Mesodermal cell (in vitro differentiated cells): ENCODE measurements at regions not wholly inside any gene's neighbourhood (a gene's known extent, or its start where the extent isn't known, plus 50 kb on each side); places are given as distances from the start of the nearest gene placed in this dataset.
A peak's percentile ranks its signal among the peaks of the same experiment; 100 is the strongest.
"Not testable (repeated sequence)": the region's sequence is repeated elsewhere in the genome, so short reads cannot be mapped to it uniquely, and the experiment has no call there.

Experiments
- H3K27ac ChIP-seq: 2 replicates; pipeline ENCODE4 v1.7.0; 2013; ENCODE audit warnings: mild to moderate bottlenecking, low read depth, low read length, moderate library complexity; ENCODE audit not compliant: severe bottlenecking
- H3K36me3 ChIP-seq: 2 replicates; pipeline ENCODE4 v1.7.1; 2013; ENCODE audit warnings: mild to moderate bottlenecking, low read length, moderate library complexity; ENCODE audit not compliant: control insufficient read depth, insufficient read depth
- H3K4me1 ChIP-seq: one replicate; pipeline ENCODE4 v1.7.1; 2013; ENCODE audit warnings: mild to moderate bottlenecking, low read length; ENCODE audit not compliant: insufficient read depth, control insufficient read depth, poor library complexity, severe bottlenecking
- H3K4me3 ChIP-seq: 2 replicates; pipeline ENCODE4 v1.7.0; 2013; ENCODE audit warnings: low read length, control low read depth, mild to moderate bottlenecking; ENCODE audit not compliant: insufficient read depth, poor library complexity, severe bottlenecking; ENCODE audit errors: extremely low read depth
- H3K9me3 ChIP-seq: 2 replicates; pipeline ENCODE4 v1.7.1; 2013; ENCODE audit warnings: mild to moderate bottlenecking, low read length, moderate library complexity; ENCODE audit not compliant: control insufficient read depth
- WGBS, 2 experiments: methylation state at CpG; one replicate each; pipeline ENCODE4 v1.1.5; 2013; ENCODE audit warnings: missing lambda C conversion rate in 2 of 2; ENCODE audit not compliant: insufficient coverage in 2 of 2; 5-methylcytosine and 5-hydroxymethylcytosine counted together

DNA sequence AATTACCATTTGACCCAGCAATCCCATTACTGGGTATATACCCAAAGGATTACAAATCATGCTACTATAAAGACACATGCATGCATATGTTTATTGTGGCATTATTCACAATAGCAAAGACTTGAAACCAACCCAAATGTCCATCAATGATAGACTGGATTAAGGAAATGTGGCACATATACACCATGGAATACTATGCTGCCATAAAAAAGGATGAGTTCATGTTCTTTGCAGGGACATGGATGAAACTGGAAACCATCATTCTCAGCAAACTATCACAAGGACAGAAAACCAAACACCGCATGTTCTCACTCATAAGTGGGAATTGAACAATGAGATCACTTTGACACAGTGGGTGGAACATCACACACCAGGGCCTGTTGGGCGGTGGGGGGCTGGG is 83.9 kb upstream of the MAP3K1 start:
- not testable (repeated sequence) for H3K27ac ChIP-seq, H3K4me1 ChIP-seq, H3K36me3 ChIP-seq, H3K9me3 ChIP-seq, H3K4me3 ChIP-seq
- WGBS, 2 experiments: 100% methylated on average over 1 of the region's 2 CpGs; no CpG with 5 or more reads in 1 of the 2 experiments

DNA sequence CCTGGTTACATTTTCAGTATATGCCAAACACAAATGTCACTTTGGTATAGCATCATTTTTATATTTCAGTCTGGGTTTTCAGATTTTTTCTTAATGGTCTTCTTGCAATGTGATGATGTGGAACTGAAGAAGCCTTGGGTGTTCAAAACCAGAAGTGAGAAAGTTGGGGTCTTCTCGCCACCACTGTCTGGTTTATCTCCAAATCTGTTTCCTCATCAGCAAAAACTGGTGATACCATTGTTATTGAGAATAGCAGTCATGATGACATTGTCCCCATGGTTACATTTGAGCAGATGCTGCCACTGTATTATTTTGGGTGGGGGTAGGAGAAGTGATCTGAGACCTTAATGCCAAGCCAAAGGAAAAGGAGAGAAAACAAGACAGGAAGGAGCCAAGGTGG is 85.9 kb upstream of the MAP3K1 start:
- 100% methylated on average over 1 of the region's 1 CpG; no CpG with 5 or more reads in 1 of the 2 experiments for whole genome bisulfite sequencing, 2 experiments

DNA sequence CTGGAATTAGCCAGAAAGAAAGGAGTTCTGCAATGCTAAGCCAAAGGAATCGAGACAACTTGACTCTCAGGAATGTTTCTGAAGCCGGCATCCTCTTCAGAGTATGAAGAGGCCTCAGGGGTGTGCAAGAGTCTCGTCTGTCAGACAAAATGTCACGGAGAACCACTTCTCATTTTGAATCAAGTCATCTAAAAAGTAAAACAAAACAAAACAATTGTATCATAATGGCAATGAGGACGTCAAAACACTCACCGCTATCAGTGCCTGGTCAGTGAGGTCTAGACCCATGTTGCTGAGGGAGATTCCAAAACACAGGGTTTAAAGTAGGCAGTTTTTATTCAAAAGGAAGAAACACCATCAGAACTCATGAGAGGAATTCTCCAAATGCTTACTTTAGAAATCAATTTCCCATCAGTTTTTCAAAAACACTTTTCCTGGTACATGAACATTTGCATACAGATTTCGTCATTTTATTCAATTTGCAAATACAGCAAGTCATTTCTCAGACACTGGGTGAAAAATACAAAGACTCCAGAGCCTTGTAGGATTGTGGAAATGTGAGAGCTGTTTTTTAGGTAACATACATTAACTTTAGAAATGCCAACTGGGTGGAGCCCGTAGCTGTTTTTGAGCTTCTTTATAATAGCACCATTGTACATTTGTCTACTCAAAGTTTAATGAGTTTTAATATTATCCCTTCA is 89.5 kb upstream of the MAP3K1 start:
- no peaks in the 10 kb centered on the region for H3K36me3 ChIP-seq
- no peaks in the 10 kb centered on the region for H3K9me3 ChIP-seq
- no peak overlapping the region for H3K27ac ChIP-seq
- no peak overlapping the region for H3K4me3 ChIP-seq
- 80 to 95% methylated on average over 3 to 4 of the region's 8 CpGs for WGBS, 2 experiments
- H3K4me1 ChIP-seq: no peaks in the 10 kb centered on the region

More for the DNA sequence above, 85.9 kb upstream of the MAP3K1 start:
- Histone ChIP-seq H3K4me1 (no peaks in the 10 kb centered on the region), H3K4me3 (no peak overlapping the region), H3K9me3 (no peaks in the 10 kb centered on the region), H3K36me3 (no peaks in the 10 kb centered on the region), H3K27ac (no peak overlapping the region)

DNA sequence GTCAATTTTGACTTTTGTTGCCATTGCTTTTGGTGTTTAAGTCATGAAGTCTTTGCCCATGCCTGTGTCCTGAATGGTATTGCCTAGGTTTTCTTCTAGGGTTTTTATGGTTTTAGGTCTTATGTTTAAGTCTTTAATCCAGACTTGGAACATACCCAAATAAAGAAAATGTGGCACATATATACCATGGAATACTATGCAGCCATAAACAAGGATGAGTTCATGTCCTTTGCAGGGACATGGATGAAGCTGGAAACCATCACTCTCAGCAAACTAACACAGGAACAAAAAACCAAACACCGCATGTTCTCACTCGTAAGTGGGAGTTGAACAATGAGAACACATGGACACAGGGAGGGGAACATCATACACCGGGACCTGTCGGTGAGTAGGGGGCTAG is 90.5 kb upstream of the MAP3K1 start:
- WGBS, 2 experiments: 91 to 100% methylated on average over 1 to 4 of the region's 4 CpGs
- H3K9me3 ChIP-seq, H3K27ac ChIP-seq, H3K36me3 ChIP-seq, H3K4me3 ChIP-seq, H3K4me1 ChIP-seq: not testable (repeated sequence)

DNA sequence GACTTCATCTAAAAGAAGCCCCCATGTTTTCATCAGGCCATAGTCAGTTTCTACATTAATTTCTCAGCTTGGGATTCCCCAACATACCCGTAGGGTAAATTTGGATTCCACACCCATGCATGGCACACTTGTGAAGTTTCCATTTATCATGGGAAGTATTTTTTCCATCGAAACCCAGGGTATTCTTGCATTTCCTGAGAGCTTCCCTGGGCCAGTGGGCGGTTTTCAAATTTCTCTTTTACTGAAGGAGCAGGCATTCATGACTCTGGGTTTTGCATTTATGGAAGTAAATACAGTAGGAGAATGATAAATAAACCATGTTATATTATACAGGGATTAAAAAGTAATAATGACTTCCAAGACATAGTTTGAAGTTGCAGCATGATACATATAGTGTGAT is 93.0 kb upstream of the MAP3K1 start:
- H3K4me1 ChIP-seq: peaks cover 4% of the 10 kb centered on the region
- H3K4me3 ChIP-seq: no peak overlapping the region
- 83 to 100% methylated on average over 1 to 2 of the region's 3 CpGs for WGBS, 2 experiments
- H3K27ac ChIP-seq: no peak overlapping the region
- H3K9me3 ChIP-seq: no peaks in the 10 kb centered on the region
- no peaks in the 10 kb centered on the region for H3K36me3 ChIP-seq

DNA sequence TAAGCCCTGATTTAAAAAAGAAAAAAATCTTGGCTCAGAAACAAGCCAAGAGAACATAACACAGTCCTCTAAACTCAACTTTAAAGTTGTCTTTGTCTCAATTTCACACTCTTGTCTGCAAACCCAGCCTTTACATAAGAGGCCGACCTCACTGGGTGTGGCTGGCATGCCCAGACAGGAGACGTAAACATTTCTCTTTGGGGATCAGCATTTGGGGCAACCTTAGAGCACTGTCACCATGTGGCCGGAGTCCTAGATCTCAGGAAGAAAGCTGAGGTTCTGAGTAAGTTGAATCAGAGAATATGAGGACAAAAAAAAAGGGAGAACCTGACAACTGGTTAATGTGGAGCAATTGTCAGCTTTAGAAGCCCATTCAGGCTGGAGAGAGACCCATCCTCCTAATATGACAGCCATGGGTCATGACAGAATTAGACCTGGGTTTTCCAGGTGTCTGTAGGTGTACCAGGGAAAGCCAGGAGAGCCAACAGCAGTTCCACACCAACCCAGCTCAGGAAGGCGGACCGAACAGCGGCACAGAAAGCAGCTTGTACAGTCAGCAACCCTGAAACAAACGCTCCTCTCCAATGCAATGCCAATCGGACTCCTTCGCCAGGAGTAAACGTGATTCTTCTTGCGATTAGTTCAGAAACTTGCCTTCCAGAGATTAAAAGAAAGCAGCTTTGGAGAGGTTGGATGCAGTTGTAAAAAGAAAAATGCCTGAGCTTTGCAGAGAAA is 97.9 kb upstream of the MAP3K1 start:
- no peaks in the 10 kb centered on the region for H3K9me3 ChIP-seq
- 89 to 98% methylated on average over 6 to 11 of the region's 11 CpGs for WGBS, 2 experiments
- no peak overlapping the region for H3K4me3 ChIP-seq
- no peaks in the 10 kb centered on the region for H3K36me3 ChIP-seq
- H3K4me1 ChIP-seq: peaks cover 18% of the 10 kb centered on the region
- no peak overlapping the region for H3K27ac ChIP-seq

DNA sequence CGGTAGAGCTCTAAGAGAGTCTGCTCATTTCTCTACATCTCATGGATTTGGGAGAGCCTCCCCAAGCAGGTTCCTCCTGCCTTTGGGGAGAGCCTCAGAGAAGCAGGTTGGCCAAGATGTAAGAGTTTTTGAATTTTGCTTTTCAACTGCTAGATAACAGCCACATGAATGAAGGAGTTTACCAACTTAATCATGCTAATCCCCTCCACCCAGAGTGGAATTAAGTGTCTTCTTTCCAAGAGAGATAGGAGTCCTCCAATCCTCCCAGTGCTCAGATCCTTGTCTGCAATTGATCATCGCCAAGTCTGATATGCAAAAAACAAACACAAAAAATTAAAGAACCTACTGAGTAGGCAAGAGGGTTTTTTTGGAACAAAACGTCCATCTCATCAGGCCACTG is 99.4 kb upstream of the MAP3K1 start:
- no peak overlapping the region for H3K4me3 ChIP-seq
- peaks cover 21% of the 10 kb centered on the region for H3K4me1 ChIP-seq
- WGBS, 2 experiments: 89 to 100% methylated on average over 1 of the region's 3 CpGs
- no peak overlapping the region for H3K27ac ChIP-seq
- H3K36me3 ChIP-seq: no peaks in the 10 kb centered on the region
- no peaks in the 10 kb centered on the region for H3K9me3 ChIP-seq

DNA sequence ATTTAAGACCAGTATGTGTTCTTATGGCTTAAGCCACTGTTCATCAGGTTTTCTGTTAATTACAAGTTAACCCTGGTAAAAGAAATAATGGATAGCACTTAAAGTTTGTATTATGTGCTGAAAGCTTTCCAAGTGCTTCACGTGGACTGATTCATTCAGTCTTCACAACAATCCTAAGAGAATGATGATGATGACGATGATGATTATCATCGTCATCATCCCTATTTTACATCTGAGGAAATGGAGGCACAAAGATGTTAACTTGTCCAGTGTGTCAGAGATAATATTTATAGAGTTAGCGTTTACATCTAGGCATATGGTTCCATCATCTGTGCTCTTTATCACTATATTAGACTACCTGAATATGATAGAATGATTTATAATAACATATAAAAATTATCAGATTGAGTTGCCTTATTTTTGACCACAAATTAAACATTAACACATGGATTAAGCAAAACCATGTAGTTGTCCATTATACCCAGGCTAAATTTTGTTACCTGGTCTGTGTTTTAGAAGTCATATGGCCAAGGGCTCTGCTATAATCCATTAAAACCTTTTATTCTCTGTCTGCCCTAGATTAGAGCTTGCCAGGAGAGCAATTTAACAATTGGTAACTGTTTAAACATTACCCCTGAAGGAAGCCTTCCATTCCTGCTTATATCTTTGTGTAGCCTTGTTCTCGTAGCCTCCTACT is 102.3 kb upstream of the MAP3K1 start:
- no CpG with 5 or more reads among the region's 5 CpGs for WGBS, 2 experiments
- Histone ChIP-seq H3K4me3 (no peak overlapping the region), H3K36me3 (no peaks in the 10 kb centered on the region)

DNA sequence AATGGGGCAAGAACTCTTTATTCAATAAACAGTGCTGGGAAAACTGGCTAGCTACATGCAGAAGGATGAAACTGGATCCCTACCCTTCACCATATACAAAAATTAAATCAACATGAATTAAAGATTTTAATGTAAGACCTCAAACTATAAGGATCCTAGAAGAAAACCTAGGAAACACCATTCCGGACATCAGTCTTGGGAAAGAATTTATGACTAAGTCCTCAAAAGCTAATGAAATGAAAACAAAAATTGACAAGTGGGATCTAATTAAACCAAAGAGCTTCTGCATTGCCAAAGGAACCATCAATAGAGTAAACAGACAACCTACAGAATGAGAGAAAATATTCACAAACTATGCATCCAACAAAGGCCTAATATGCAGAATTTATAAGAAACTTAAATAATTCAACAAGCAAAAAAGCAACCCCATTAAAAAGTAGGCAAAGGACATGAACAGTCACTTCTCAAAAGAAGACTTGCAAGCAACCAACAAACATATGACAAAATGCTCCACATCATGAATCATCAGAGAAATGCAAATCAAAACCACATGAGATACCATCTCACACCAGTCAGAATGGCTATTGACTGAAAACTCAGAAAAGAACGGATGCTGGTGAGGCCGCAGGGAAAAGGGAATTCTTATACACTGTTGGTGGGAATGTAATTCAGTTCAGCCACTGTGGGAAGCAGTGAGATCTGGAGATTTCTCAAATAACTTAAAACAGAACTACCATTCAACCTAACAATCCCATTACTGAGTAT is 104.3 kb upstream of the MAP3K1 start:
- H3K36me3 ChIP-seq: no peaks in the 10 kb centered on the region
- peaks cover 12% of the 10 kb centered on the region for H3K4me1 ChIP-seq
- H3K9me3 ChIP-seq: peaks cover 5% of the 10 kb centered on the region
- 100% methylated on average over 1 of the region's 3 CpGs; no CpG with 5 or more reads in 1 of the 2 experiments for WGBS, 2 experiments
- peak overlapping the region; percentile 23 for H3K27ac ChIP-seq
- no peak overlapping the region for H3K4me3 ChIP-seq

More for the DNA sequence above, 102.3 kb upstream of the MAP3K1 start:
- Histone ChIP-seq H3K27ac (no peak overlapping the region), H3K9me3 (peaks cover 5% of the 10 kb centered on the region), H3K4me1 (peaks cover 22% of the 10 kb centered on the region)

DNA sequence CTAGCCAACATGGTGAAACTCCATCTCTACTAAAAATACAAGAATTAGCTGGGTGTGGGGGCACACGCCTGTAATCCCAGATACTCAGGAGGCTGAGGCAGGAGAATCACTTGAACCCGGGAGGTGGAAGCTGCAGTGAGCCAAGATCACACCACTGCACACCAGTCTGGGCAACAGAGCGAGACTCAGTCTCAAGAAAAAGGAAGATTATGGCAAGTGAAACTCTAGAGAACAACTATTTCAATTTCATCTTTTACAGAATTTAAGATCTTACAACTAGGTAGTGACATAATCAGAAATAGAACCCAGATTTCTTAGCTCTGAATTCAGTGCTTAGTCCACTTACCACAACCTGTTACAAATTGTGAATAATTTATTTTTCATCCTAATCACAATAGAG is 108.8 kb upstream of the MAP3K1 start:
- H3K36me3 ChIP-seq: no peaks in the 10 kb centered on the region
- H3K9me3 ChIP-seq: peaks cover 5% of the 10 kb centered on the region
- H3K4me1 ChIP-seq: peaks cover 4% of the 10 kb centered on the region
- 86 to 92% methylated on average over 1 to 2 of the region's 3 CpGs for WGBS, 2 experiments
- no peak overlapping the region for H3K27ac ChIP-seq
- H3K4me3 ChIP-seq: no peak overlapping the region
